Keratinocyte (primary cell): ENCODE measurements at regions not wholly inside any gene's neighbourhood (a gene's known extent, or its start where the extent isn't known, plus 50 kb on each side); places are given as distances from the start of the nearest gene placed in this dataset.

Source experiments
- CTCF ChIP-seq, 3 experiments: IDR thresholded peaks in 1 of 3; conservative IDR thresholded peaks in 1 of 3; optimal IDR thresholded peaks in 1 of 3; 2 replicates in 2 of 3; 3 replicates in 1 of 3; pipeline versions ENCODE3 to v1.5.1; 2011; ENCODE audit warnings: low read length in 3 of 3, mild to moderate bottlenecking in 3 of 3, moderate library complexity in 2 of 3, control low read depth in 1 of 3, inconsistent platforms in 1 of 3; ENCODE audit not compliant: insufficient read depth in 2 of 3; ENCODE audit errors: extremely low read depth in 1 of 3
- EZH2 ChIP-seq: IDR thresholded peaks from one replicate; pipeline ENCODE4 v1.6.1; 2012; ENCODE audit warnings: inconsistent platforms, mild to moderate bottlenecking, low read length, moderate library complexity

GRCh38 chr2:193505620-193506019, 1310.9 kb upstream of the TMEFF2 start:
- no peak for TF ChIP-seq CTCF (optimal IDR thresholded peaks at IDR 0.05 in 1 of 3, IDR thresholded peaks at IDR 0.05 in 1 of 3, conservative IDR thresholded peaks at IDR 0.05 in 1 of 3; ENCODE audit: extremely low read depth in 1 of 3, insufficient read depth in 2 of 3, low read length in 3 of 3)
- TF ChIP-seq EZH2 = no peak
